Sciatic nerve (tissue), 2 donors: ENCODE measurements at regions not wholly inside any gene's neighbourhood (a gene's known extent, or its start where the extent isn't known, plus 50 kb on each side); places are given as distances from the start of the nearest gene placed in this dataset.
A peak's percentile ranks its signal among the peaks of the same experiment; 100 is the strongest.

Experiments
- ATAC-seq: fragments of 200-7000 bp; cut with Tn5 transposase; one replicate; pipeline ENCODE4 v1.9.1; 2020; ENCODE audit warnings: mild to moderate bottlenecking, moderate library complexity
- DNase-seq: peaks from one replicate; pipeline ENCODE4 v3.0.0-alpha.2; 2020; ENCODE audit warnings: low spot score
- intact Hi-C: fragments of 100-400 bp; cut with DNase I; formaldehyde crosslinking; loops from one replicate; pipeline ENCODE4 v1.14.2; 2022
- donor health status: DM: no; HTN: no; CAD: no.
- donor health status: DM: no; HTN: no; CAD: no.

DNA sequence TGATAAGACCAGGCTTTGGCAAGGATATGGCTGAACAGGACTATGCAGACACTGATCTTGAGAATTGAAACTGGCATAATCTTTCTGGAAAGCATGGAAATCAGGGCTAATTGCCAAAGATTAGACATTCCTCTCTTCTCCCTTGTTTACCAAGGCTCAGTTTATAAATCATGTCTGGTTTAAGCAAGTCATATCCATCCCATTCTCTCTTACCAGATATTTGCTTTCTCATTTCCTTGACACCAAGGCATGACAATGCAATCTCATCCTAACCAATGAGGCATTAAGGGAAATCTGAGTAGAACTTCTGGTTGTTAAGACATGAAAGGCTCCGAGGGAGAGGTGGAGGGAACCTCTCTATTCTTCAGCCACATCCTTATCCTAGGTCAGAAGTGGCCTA is 110.3 kb upstream of the CEP85L start:
- DNase-seq (no peak), ATAC-seq (no peak)
- intact Hi-C loops = no loop called here

DNA sequence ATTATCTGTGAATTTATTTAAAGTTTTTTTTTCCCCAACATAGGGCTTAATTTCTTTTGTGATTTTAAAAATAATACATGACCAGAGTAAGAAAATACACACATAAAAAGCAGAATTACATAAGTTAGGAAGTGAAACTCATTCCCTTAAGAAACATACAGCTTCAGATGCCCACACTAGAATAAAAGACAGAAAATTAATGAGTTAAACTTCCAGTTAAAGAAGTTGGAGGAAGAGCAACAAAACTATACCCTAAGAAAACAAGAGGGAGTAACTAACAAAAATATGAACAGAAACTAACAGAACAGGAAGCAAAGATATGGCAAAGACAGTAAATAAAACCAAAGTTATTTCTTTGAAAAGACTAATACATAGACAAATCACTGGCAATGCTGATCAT is 107.6 kb upstream of the CEP85L start:
- intact Hi-C loops = no loop called here
- ATAC-seq (peak; percentile 32), DNase-seq (no peak)

DNA sequence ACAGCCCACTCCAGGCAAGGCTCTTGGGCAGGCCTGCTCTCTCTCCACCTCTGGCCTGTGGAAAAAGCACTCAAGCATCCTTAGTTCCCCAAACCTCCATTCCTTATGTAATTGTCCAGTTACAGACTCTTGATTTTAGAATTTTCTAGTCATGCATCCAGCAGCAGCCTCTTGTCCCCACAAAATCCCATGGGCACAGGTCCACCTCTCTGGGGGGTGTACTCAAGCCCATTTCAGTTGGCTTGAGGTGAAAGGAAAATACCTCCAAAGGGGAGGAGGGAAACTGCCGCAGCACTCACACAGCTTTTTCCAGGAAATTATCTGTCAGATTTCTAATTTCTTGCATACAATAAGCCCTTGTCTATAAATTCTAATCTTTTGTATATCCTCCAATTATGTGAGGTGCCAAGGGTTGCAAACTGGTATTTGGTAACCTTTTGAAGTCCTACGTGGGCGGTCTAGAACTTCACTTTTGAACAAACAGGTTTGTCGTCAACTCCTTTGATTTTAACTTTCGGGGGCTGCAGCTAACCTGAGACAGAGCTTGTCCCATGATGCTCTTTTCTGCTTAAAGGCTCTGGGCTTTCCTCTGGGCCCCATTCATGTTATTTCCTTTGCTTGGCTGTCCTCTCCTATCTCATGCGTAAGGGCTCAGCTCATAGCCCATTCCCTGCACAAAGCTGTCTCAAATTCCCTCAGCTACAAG is 104.7 kb upstream of the CEP85L start:
- DNase-seq (no peak), ATAC-seq (no peak)
- intact Hi-C loops = no loop called here

DNA sequence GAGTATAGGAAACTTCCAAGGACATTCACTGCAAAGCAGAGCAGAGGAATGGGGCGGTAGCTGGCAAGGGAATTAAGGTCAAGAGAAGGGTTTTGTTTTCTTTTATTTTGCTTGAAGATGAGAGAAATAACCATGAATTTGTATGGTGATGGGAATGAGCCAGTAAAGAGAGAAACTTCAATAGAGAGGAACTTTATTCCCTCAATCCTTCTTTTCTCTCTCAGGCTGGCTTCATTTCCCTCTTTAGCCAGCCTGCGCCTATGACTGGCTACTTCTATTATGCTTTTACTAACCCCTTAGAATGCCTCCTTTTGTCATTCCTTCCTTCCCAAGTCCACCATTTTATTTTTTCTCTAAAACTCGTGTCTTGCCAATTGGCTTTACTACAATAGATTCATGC is 101.4 kb upstream of the CEP85L start:
- DNase-seq = no peak
- intact Hi-C loops = no loop called here
- ATAC-seq = peak; percentile 38

DNA sequence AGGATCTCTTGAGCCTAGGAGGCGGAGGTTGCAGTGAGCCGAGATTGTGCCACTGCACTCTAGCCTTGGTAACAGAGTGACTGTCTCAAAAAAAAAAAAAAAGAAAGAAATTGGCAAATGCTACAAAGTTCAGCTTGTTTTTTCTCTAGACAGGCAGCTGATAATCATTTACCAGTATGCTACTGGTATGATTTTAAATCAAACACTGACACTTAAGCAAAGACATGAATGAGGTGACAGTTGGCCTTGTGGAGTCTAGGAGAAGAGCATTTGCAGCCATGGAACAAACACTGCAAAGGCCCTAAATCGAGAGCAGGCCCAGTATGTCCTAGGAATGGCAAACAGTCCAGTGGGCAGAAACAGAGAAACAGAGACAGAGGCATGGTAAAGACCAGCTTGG is 99.7 kb upstream of the CEP85L start:
- no peak for DNase-seq
- ATAC-seq = no peak

DNA sequence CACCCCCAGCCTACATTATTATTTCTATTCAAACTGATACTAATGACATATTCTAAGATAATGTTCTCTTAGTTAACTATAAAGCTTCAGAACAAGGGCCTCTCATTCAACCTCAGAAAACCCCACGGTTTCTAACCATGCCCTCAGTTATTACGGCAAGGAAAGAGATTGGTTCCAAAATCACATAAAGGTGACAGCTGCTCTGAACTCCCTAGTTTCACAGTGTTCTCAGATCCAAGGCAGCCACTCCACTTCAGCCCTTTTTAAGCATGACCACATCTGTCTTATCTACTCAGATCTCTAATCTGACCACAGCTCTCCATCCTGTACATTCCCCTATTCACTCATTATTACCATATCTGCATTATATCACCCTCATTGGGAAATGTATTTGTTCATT is 98.8 kb upstream of the CEP85L start:
- no peak for DNase-seq
- intact Hi-C loops = no loop called here
- ATAC-seq = no peak

More for the DNA sequence above, 99.7 kb upstream of the CEP85L start:
- intact Hi-C loops = no loop called here

DNA sequence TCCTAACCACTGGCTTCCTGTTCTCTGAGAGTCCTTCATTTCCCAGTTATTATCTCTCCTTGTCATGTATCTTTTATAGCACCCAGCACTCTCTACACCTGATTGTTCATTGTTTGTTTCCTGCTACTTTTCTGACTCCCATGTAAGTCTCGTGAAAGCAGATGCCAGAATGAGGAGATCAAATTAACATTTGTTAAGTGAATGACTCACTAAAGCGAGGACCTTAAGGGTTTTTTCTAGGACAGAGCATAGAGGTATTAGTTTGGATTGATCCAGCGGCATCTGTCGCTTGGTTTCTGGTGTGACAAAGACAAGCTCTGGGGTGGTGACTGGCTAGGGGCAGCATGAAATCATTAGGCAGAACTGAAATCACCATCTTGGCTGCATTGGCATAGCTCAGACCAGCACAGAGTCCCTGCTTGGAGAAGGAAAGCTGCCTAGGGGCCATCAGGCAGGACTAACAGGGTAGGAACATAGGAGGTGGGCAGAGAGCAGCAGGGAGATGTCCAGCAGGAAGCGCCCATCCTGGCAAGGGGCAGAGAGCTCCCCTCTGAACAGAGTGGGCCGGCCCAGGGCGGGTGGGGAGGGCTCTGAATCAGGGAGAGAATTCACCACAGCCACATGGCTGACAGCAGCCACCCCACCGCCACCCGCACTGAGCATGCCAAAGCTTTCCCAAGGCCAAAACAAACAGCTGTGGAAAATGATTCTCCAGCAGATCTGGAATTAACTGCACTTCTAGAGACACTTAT is 97.1 kb upstream of the CEP85L start:
- DNase-seq (no peak), ATAC-seq (peak; percentile 40)
- intact Hi-C loops = no loop called here

DNA sequence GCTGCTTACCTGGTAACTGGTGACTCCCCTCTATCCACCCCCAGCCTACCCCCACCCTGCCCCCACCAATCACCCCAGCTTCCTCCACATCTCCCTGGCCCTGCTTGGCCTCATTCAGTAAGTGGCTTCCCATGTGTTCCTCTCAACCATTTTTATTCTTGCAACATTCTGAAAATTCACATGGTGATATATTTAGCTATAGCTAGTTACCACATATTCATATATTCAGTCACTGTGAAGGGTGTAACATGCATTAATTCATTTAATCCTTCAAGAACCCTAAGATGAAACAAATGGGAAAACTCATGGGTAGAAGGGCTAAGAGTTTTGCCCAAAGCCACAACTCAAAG is 95.4 kb upstream of the CEP85L start:
- ATAC-seq (no peak), DNase-seq (no peak)
- intact Hi-C loops = no loop called here

DNA sequence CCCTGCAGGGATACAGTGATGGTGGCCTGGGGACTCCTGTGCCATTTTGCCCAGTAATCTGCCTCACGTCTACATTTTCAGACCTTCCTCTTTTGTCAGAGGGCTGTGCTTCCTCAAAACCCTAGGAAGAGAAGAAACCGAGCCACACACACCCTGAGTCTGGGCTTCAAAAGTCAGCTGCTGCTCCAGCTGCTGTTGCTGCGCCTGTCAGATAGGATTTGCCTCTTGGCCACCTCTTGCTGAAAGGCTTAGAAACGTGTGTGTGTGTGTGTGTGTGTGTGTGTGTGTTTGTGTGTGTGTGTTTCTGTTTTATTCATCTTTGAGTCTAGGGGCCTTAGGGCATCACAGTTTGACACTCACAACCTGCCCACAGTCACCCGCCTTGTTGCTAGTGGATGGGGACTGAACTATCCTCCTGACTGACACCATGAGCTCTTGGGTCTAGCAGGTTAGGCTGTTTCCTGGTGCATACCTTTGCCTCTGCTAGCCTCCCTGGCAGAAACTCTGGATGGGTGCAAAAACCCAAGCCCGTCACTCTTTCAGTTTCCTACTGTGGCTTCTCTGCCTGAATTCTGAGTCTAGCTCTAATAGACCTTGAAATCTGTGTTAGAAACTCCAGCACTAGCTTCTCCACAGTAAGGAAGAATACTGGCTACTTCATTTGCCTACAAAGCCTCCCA is 94.9 kb upstream of the CEP85L start:
- DNase-seq (no peak), ATAC-seq (peak; percentile 71)
- intact Hi-C loops = no loop called here

DNA sequence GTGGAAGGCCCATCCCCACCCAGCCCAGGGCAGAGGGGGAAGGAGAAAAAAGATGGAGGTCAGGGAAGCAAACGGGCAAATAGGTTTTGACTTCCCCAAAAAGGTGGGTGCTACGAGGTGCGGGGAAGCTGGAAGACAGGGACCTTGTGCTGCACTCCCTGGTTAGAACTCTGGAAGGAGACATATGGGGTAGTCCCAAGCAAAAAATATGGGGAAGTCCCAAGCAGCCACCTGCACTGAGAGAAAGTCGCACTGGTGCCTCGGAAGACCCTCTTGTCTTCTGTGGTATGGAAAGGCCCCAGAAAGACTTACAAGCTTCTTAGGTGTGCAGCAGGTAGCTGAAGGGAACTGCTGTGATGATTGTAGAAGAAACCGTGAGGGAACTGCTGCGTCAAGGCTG is 93.8 kb upstream of the CEP85L start:
- DNase-seq (no peak), ATAC-seq (no peak)
- intact Hi-C loops = no loop called here

DNA sequence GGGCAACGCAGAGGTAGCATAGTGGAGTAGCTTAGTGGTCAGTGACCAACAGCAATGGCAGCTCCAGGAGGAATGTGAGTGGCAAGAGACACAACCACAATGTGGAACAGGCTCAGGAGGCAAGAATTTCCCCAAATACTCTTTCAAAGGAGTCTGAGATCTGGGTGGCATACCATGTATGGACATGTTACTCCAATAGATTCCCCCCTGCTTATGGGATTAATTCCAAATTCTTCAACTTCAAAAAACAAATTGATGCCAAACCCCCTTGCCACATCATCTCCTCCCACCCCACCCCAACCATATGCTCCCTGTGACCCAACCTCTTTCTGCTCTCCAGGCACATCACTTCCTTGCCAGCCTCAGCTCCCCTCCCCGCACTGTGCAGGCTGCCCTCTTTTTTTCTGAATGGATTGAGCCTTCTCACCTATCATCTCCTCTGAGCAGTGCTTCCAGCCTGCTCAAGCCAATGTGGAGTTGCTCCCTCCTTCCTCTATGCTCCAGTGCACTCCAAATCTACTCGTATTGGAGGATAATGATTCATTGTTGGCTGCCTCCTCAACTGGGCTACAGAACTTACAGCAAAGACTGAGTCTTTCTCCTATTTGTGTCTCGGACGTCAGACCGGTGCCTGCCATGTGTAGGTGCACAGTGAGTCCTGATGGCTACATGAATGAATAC is 93.0 kb upstream of the CEP85L start:
- intact Hi-C loops = no loop called here
- DNase-seq = no peak
- no peak for ATAC-seq

DNA sequence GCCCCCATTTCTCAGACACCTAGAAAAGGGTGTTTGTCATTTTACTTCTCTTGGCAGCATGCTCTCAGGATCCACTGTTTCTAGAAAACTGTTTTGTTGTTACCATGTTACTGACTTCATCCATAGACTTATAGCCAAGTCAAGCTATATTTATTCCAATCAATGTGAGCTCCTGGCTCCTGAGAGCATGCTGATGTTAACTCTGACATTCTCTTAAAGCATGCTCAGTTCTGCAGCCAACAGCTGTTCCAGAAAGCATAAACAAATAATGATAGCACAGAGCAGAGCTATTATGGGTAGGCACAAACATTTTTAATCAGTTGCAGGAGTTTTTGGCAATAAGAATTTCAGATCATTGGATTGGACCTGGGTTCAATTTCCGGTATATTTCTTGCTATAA is 92.4 kb upstream of the CEP85L start:
- intact Hi-C loops = no loop called here
- DNase-seq (no peak), ATAC-seq (no peak)

DNA sequence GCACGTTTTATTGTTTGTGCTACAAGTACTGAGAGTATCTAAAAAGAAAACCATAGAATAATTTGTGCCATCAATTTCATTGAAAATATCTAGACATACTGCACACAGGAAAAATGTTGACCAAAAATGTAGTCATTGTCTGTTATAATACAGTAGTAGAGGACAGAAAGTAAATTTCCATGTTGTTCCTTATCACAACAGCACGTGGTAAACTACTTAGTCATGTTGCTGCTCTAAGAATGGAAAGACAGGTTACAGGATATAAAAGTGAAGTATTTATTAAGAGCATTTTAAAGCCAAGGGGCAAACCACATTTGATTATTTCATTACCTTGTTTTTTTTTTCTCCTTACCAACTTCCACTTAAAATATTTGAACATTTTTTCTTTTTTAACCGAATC is 89.0 kb upstream of the CEP85L start:
- intact Hi-C loops = no loop called here
- ATAC-seq (no peak), DNase-seq (no peak)

DNA sequence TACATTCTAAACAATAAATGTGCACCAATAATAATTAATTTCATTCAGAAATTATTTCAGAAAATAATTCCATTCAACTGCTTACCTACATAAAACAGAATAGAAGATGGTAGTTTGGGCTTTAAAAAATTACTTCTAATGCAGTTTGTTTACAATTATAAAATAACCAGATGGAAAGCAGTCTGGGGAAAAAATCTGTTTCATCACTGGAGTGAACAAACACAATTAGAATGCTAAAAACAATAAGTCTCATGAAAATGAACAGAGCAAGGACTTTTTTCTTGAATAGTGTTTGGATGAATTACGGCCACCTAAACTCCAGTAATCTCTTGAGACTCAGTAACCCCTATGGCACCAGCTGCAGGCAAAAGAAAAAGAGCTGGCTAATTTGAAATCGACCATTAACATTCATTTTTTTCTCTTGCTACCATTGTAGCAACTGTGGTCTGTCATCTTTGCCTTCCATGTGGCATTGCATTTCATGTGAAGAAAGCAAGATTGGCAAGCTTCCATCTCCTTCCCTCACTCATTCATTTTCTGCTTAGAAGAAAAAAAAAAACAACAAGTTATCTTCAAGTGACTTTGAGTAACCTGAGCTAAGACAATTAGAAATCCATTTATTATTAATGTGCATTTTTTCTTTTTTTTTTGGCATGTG is 88.4 kb upstream of the CEP85L start:
- ATAC-seq = no peak
- no peak for DNase-seq

DNA sequence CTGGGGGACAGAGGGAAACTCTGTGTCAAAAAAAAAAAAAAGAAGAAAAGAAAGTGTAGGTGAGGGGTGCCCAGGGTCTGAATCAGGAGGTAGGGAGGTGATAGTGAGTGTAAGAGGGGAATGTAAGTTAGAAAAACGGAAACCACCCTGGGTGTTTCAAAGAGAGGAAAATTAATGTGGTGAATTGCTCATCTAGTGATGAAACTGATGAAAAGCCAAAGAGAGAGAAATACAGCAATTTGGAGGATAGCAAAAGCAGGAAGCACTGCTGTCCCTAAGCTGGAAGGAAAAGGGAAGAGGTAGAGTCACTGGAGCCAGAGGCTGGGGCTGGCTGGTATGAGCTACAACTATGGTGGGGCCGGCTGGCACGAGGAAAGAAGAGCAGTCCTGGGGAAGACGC is 85.0 kb upstream of the CEP85L start:
- DNase-seq = no peak
- intact Hi-C loops = no loop called here
- no peak for ATAC-seq

More for the DNA sequence above, 88.4 kb upstream of the CEP85L start:
- intact Hi-C loops = no loop called here

DNA sequence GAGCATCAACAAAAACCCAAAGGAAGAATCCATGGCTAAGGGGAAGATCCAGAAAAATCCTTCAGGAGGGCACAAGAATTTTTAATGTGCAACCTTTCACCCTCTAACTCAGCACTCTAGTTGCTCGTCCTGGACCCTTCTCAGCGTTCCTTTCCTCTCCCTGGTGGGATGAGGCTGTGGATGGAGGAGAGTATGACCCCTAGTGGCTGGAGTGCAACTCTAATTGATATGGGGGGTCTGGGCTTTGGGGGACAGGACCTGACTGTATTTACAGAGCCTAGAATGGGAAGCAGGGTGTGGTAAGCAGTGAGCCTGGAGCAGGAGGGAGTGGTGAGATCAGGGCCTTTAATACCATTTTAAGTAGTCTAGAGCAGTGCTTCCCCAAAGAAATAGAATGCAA is 83.9 kb upstream of the CEP85L start:
- intact Hi-C loops = no loop called here
- DNase-seq (no peak), ATAC-seq (peak; percentile 60)

DNA sequence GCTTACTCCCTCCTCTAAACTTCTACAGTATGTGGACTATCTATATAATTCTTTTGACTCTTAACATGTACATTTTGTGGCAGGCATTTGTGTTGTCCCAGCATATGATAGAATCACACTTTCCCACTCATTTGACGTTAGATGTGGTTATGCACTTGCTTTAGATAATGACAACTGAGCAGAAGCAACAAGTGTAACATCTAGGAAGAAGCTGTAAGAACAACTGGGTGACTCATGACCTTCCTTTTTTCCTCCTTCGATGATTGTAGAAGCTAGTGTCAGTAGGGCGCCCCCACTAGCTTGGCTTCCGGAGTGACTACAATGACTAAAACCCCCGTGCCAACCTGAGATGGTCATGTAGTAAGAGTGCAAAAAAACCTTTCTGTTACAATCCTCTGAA is 74.6 kb upstream of the CEP85L start:
- DNase-seq = no peak
- no peak for ATAC-seq
- intact Hi-C loops = no loop called here

DNA sequence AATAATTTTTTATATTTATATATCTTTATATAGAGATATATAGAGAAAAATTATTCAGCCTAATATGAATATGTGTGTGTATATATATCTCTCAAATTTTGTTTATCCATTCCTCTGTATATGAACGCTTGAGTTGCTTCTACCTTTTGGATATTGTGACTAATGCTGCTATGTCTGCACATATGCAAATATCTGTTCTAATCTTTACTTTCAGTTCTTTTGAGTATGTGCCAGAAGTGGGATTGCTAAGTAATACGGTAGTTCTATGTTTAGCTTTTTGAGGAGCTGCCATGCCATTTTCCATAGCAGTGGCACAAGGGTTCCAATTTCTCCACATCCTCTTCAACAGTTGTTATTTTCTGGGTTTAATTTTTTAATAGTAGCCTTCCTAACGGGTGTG is 72.8 kb upstream of the CEP85L start:
- ATAC-seq (no peak), DNase-seq (no peak)
- intact Hi-C loops = no loop called here
